HG02870 (cell line): ENCODE measurements at regions not wholly inside any gene's neighbourhood (a gene's known extent, or its start where the extent isn't known, plus 50 kb on each side); places are given as distances from the start of the nearest gene placed in this dataset.
A peak's percentile ranks its signal among the peaks of the same experiment; 100 is the strongest.

Experiments used
- ATAC-seq: cut with Tn5 transposase; IDR thresholded peaks from one replicate; pipeline ENCODE4 v1.9.1; 2021; ENCODE audit warnings: mild to moderate bottlenecking, moderate library complexity; ENCODE audit not compliant: unreplicated experiment

- no peak for ATAC-seq
Observed at GRCh38 chr6:163804991-163805390, 390.5 kb downstream of the QKI start.

- no peak for ATAC-seq
Observed at GRCh38 chr6:163802267-163802666, 387.7 kb downstream of the QKI start.

- no peak for ATAC-seq
Observed at GRCh38 chr6:163797296-163797845, 382.9 kb downstream of the QKI start.

GRCh38 chr6:163793011-163793983 lies 378.8 kb downstream of the QKI start:
- peak; percentile 99 for ATAC-seq

- ATAC-seq, result no peak
Observed at GRCh38 chr6:163790266-163790840, 375.8 kb downstream of the QKI start.

- no peak for ATAC-seq
Observed at GRCh38 chr6:163789199-163789810, 374.8 kb downstream of the QKI start.

GRCh38 chr6:163786995-163787671 lies 372.6 kb downstream of the QKI start:
- no peak for ATAC-seq

- ATAC-seq, result peak; percentile 94
Observed at GRCh38 chr6:163782436-163783003, 368.0 kb downstream of the QKI start.

GRCh38 chr6:163780994-163781393 lies 366.5 kb downstream of the QKI start:
- no peak for ATAC-seq

GRCh38 chr6:163779727-163780284 lies 365.3 kb downstream of the QKI start:
- no peak for ATAC-seq

- ATAC-seq, result no peak
Observed at GRCh38 chr6:163777716-163778115, 363.2 kb downstream of the QKI start.

- ATAC-seq, result no peak
Observed at GRCh38 chr6:163776906-163777686, 362.6 kb downstream of the QKI start.

- ATAC-seq, result no peak
Observed at GRCh38 chr6:163776196-163776905, 361.8 kb downstream of the QKI start.

GRCh38 chr6:163775313-163775712 lies 360.8 kb downstream of the QKI start:
- ATAC-seq, result no peak

- ATAC-seq, result no peak
Observed at GRCh38 chr6:163774485-163774884, 360.0 kb downstream of the QKI start.

GRCh38 chr6:163773646-163774045 lies 359.1 kb downstream of the QKI start:
- ATAC-seq, result no peak

- ATAC-seq, result no peak
Observed at GRCh38 chr6:163772701-163773100, 358.2 kb downstream of the QKI start.

- ATAC-seq, result no peak
Observed at GRCh38 chr6:163771180-163771579, 356.7 kb downstream of the QKI start.

- no peak for ATAC-seq
Observed at GRCh38 chr6:163768905-163769304, 354.4 kb downstream of the QKI start.
